Lower leg skin (tissue), 3 donors: ENCODE measurements at regions not wholly inside any gene's neighbourhood (a gene's known extent, or its start where the extent isn't known, plus 50 kb on each side); places are given as distances from the start of the nearest gene placed in this dataset.

Experiments
- CTCF ChIP-seq, 3 donors: fragments of 450-650 bp; IDR thresholded peaks; one replicate each; pipeline ENCODE4 v1.5.1; 2016; ENCODE audit warnings: antibody characterized with exemption in 3 of 3, mild to moderate bottlenecking in 3 of 3, moderate library complexity in 2 of 3
- POLR2A ChIP-seq, 2 donors: fragments of 450-650 bp; IDR thresholded peaks; one replicate each; pipeline ENCODE4 v1.6.1; 2016 to 2017; ENCODE audit warnings: antibody characterized with exemption in 2 of 2, mild to moderate bottlenecking in 1 of 2, moderate library complexity in 1 of 2

GRCh38 chr16:13634959-13635358 lies 285.0 kb upstream of the ERCC4 start:
- TF ChIP-seq POLR2A (IDR thresholded peaks at IDR 0.05) (no peak), CTCF (IDR thresholded peaks at IDR 0.05) (no peak)
